Fibroblast of lung (primary cell): ENCODE measurements at regions not wholly inside any gene's neighbourhood (a gene's known extent, or its start where the extent isn't known, plus 50 kb on each side); places are given as distances from the start of the nearest gene placed in this dataset.

ENCODE experiments used
- DNase-seq, 2 donors: peaks; one replicate each; pipeline versions ENCODE4 v3.0.0 to v3.0.0-alpha.2; 2010; ENCODE audit warnings: low read depth in 2 of 2
- H2AFZ ChIP-seq: 2 replicates; pipeline ENCODE4 v1.5.1; 2012; ENCODE audit warnings: low read length, control low read depth, inconsistent platforms
- H3K27ac ChIP-seq: 2 replicates; pipeline ENCODE4 v1.5.1; 2011; ENCODE audit warnings: low read length, control low read depth; ENCODE audit not compliant: insufficient read depth
- H3K27me3 ChIP-seq: 2 replicates; pipeline ENCODE4 v1.5.1; 2011; ENCODE audit warnings: mild to moderate bottlenecking, low read length; ENCODE audit not compliant: control insufficient read depth, insufficient read depth
- H3K36me3 ChIP-seq: 2 replicates; pipeline ENCODE4 v1.5.1; 2011; ENCODE audit warnings: low read length; ENCODE audit not compliant: control insufficient read depth, insufficient read depth
- H3K4me1 ChIP-seq: 2 replicates; pipeline ENCODE4 v1.5.1; 2011; ENCODE audit warnings: low read length; ENCODE audit not compliant: control insufficient read depth, insufficient read depth; ENCODE audit errors: extremely low read depth
- H3K4me2 ChIP-seq: 2 replicates; pipeline ENCODE4 v1.5.1; 2011; ENCODE audit warnings: low read length, control low read depth; ENCODE audit not compliant: insufficient read depth; ENCODE audit errors: extremely low read depth
- H3K4me3 ChIP-seq, 4 experiments: fragments of 200-600 bp in 1 of 4; sonication (generic) in 1 of 4; replicated peaks in 1 of 4; 2 replicates each; pipeline ENCODE4 v1.5.1; 2011 to 2016; ENCODE audit warnings: low read length in 4 of 4, low read depth in 3 of 4, mild to moderate bottlenecking in 3 of 4, control low read depth in 2 of 4, inconsistent platforms in 1 of 4, mixed read lengths in 1 of 4; ENCODE audit not compliant: insufficient read depth in 1 of 4; ENCODE audit errors: control extremely low read depth in 1 of 4
- H3K79me2 ChIP-seq: 2 replicates; pipeline ENCODE4 v1.5.1; 2012; ENCODE audit warnings: mild to moderate bottlenecking, low read length, inconsistent platforms; ENCODE audit not compliant: control insufficient read depth, insufficient read depth
- H3K9ac ChIP-seq: 2 replicates; pipeline ENCODE4 v1.5.1; 2011; ENCODE audit warnings: mild to moderate bottlenecking, low read length, control low read depth; ENCODE audit not compliant: insufficient read depth
- H3K9me3 ChIP-seq: 2 replicates; pipeline ENCODE4 v1.5.1; 2012; ENCODE audit warnings: low read depth, low read length; ENCODE audit not compliant: control insufficient read depth, insufficient read depth
- H4K20me1 ChIP-seq: 2 replicates; pipeline ENCODE4 v1.5.1; 2011; ENCODE audit warnings: low read length; ENCODE audit not compliant: control insufficient read depth, insufficient read depth; ENCODE audit errors: extremely low read depth
- EZH2 ChIP-seq: IDR thresholded peaks from 2 replicates; pipeline ENCODE4 v1.5.1; 2012; ENCODE audit warnings: low read length, control low read depth, mild to moderate bottlenecking; ENCODE audit errors: missing control alignments
- TF ChIP-seq, protein P1 (sequence below), 2 donors: IDR thresholded peaks in 1 of 2; conservative IDR thresholded peaks in 1 of 2; 1 replicate in 1 of 2; 2 replicates in 1 of 2; pipeline ENCODE4 v1.5.1; 2011 to 2012; ENCODE audit warnings: low read length in 2 of 2, control low read depth in 1 of 2, inconsistent platforms in 1 of 2, low read depth in 1 of 2, mild to moderate bottlenecking in 1 of 2

GRCh38 chr1:208515129-208515528 is 270.9 kb upstream of the PLXNA2 start:
- H3K4me3 ChIP-seq, result no peak overlapping the region
- no peaks in the 10 kb centered on the region for H3K9me3 ChIP-seq
- DNase-seq, result peak in 1 of 2 donors; percentile 15
- H2AFZ ChIP-seq, result no peak overlapping the region
- no peaks in the 10 kb centered on the region for H3K4me1 ChIP-seq
- no peaks in the 10 kb centered on the region for H3K36me3 ChIP-seq
- no peaks in the 10 kb centered on the region for H4K20me1 ChIP-seq
- H3K4me2 ChIP-seq, result no peak overlapping the region
- TF ChIP-seq EZH2, result no peak
- TF ChIP-seq, protein P1, sequence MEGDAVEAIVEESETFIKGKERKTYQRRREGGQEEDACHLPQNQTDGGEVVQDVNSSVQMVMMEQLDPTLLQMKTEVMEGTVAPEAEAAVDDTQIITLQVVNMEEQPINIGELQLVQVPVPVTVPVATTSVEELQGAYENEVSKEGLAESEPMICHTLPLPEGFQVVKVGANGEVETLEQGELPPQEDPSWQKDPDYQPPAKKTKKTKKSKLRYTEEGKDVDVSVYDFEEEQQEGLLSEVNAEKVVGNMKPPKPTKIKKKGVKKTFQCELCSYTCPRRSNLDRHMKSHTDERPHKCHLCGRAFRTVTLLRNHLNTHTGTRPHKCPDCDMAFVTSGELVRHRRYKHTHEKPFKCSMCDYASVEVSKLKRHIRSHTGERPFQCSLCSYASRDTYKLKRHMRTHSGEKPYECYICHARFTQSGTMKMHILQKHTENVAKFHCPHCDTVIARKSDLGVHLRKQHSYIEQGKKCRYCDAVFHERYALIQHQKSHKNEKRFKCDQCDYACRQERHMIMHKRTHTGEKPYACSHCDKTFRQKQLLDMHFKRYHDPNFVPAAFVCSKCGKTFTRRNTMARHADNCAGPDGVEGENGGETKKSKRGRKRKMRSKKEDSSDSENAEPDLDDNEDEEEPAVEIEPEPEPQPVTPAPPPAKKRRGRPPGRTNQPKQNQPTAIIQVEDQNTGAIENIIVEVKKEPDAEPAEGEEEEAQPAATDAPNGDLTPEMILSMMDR (conservative IDR thresholded peaks at IDR 0.05 in 1 of 2, IDR thresholded peaks at IDR 0.05 in 1 of 2; ENCODE audit: low read depth in 1 of 2, low read length in 2 of 2), result no peak
- no peaks in the 10 kb centered on the region for H3K79me2 ChIP-seq
- no peak overlapping the region for H3K9ac ChIP-seq
- no peak overlapping the region for H3K27ac ChIP-seq
- no peaks in the 10 kb centered on the region for H3K27me3 ChIP-seq

GRCh38 chr1:208516780-208517179 is 272.6 kb upstream of the PLXNA2 start:
- no peak overlapping the region for H3K27ac ChIP-seq
- no peaks in the 10 kb centered on the region for H3K36me3 ChIP-seq
- H3K4me3 ChIP-seq, result no peak overlapping the region
- H3K4me1 ChIP-seq, result no peaks in the 10 kb centered on the region
- H3K9me3 ChIP-seq, result no peaks in the 10 kb centered on the region
- TF ChIP-seq, protein P1 (conservative IDR thresholded peaks at IDR 0.05 in 1 of 2, IDR thresholded peaks at IDR 0.05 in 1 of 2; ENCODE audit: low read depth in 1 of 2, low read length in 2 of 2), result no peak
- H3K79me2 ChIP-seq, result no peaks in the 10 kb centered on the region
- no peak overlapping the region for H3K4me2 ChIP-seq
- no peaks in the 10 kb centered on the region for H3K27me3 ChIP-seq
- DNase-seq, result no peak
- no peak overlapping the region for H2AFZ ChIP-seq
- H4K20me1 ChIP-seq, result no peaks in the 10 kb centered on the region
- no peak overlapping the region for H3K9ac ChIP-seq

- no peak overlapping the region for H3K4me2 ChIP-seq
Measured at GRCh38 chr1:208520438-208521099, 276.4 kb upstream of the PLXNA2 start.

More at GRCh38 chr1:208520438-208521099, 276.4 kb upstream of the PLXNA2 start:
- H3K79me2 ChIP-seq, result no peaks in the 10 kb centered on the region
- H3K4me1 ChIP-seq, result no peaks in the 10 kb centered on the region
- TF ChIP-seq, protein P1 (conservative IDR thresholded peaks at IDR 0.05 in 1 of 2, IDR thresholded peaks at IDR 0.05 in 1 of 2; ENCODE audit: low read depth in 1 of 2, low read length in 2 of 2), result no peak
- no peak for TF ChIP-seq EZH2
- no peaks in the 10 kb centered on the region for H3K36me3 ChIP-seq
- H4K20me1 ChIP-seq, result no peaks in the 10 kb centered on the region
- no peak overlapping the region for H3K4me3 ChIP-seq
- H3K27me3 ChIP-seq, result no peaks in the 10 kb centered on the region
- no peak overlapping the region for H3K9ac ChIP-seq
- DNase-seq, result no peak
- H3K27ac ChIP-seq, result no peak overlapping the region
- H3K9me3 ChIP-seq, result no peaks in the 10 kb centered on the region
- no peak overlapping the region for H2AFZ ChIP-seq
